ENCODE measurements at regions not wholly inside any gene's neighbourhood (a gene's known extent, or its start where the extent isn't known, plus 50 kb on each side); places are given as distances from the start of the nearest gene placed in this dataset.

GRCh38 chr6:28777147-28777461 lies 146.7 kb downstream of the TRIM27 start:
- TF ChIP-seq SIN3A (IDR thresholded peaks at IDR 0.05; ENCODE audit: borderline replicate concordance, insufficient read depth, low read length), result no peak
- no peak for TF ChIP-seq REST (IDR thresholded peaks at IDR 0.05; ENCODE audit: insufficient read depth in 1 of 2, low read depth in 2 of 2, low read length in 2 of 2)
- TF ChIP-seq POLR2AphosphoS5 (IDR thresholded peaks at IDR 0.05; ENCODE audit: low read depth, low read length), result no peak
- no peak for TF ChIP-seq TAF1 (IDR thresholded peaks at IDR 0.05; ENCODE audit: borderline replicate concordance, insufficient read depth, low read length)
- no peak for TF ChIP-seq FOXP2 (optimal IDR thresholded peaks at IDR 0.05; ENCODE audit: borderline replicate concordance, extremely low read depth, extremely low read length, insufficient read depth)
